ENCODE measurements at regions not wholly inside any gene's neighbourhood (a gene's known extent, or its start where the extent isn't known, plus 50 kb on each side); places are given as distances from the start of the nearest gene placed in this dataset.
"Not testable (repeated sequence)": the region's sequence is repeated elsewhere in the genome, so short reads cannot be mapped to it uniquely, and the experiment has no call there.

DNA sequence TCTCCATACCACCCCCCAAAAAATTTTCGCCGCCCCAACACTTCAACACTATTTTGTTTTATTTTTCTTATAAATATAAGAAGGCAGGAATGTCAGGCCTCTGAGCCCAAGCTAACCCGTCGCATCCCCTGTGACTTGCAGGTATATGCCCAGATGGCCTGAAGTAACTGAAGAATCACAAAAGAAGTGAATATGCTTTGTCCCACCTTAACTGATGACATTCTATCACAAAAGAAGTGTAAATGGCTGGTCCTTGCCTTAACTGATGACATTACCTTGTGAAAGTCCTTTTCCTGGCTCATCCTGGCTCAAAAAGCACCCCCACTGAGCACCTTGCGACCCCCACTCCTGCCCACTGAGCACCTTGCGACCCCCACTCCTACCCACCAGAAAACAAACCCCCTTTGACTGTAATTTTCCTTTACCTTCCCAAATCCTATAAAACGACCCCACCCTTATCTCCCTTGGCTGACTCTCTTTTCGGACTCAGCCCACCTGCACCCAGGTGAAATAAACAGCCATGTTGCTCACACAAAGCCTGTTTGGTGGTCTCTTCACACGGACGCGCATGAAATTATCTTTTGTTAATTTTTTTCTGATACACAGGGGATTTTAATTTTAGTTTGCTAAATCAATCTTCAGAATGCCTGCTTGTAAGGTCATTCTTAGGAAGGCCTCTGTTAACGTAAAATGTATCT is 87.9 kb upstream of the CCDC180 start:
- not testable (repeated sequence) for TF ChIP-seq CTCF (conservative IDR thresholded peaks at IDR 0.05; ENCODE audit: low read length); EZH2phosphoT487 (IDR thresholded peaks at IDR 0.05; ENCODE audit: borderline replicate concordance)
